Parathyroid adenoma (tissue), 2 donors: ENCODE measurements at regions not wholly inside any gene's neighbourhood (a gene's known extent, or its start where the extent isn't known, plus 50 kb on each side); places are given as distances from the start of the nearest gene placed in this dataset.

Source experiments
- H2AFZ ChIP-seq: fragments of 300-600 bp; sonication (generic); one replicate; pipeline ENCODE4 v1.7.0; 2017; ENCODE audit warnings: antibody characterized with exemption, mild to moderate bottlenecking
- H3K27ac ChIP-seq: fragments of 300-600 bp; sonication (generic); one replicate; pipeline ENCODE4 v1.7.0; 2017
- H3K27me3 ChIP-seq: fragments of 300-600 bp; sonication (generic); one replicate; pipeline ENCODE4 v1.7.0; 2017; ENCODE audit warnings: low read length; ENCODE audit not compliant: control insufficient read depth, insufficient read depth
- H3K36me3 ChIP-seq: fragments of 300-600 bp; sonication (generic); one replicate; pipeline ENCODE4 v1.7.0; 2017; ENCODE audit warnings: low read length; ENCODE audit not compliant: control insufficient read depth, insufficient read depth
- H3K4me1 ChIP-seq: fragments of 300-600 bp; sonication (generic); one replicate; pipeline ENCODE4 v1.7.0; 2017; ENCODE audit warnings: control low read depth
- H3K4me2 ChIP-seq: fragments of 300-600 bp; sonication (generic); one replicate; pipeline ENCODE4 v1.7.0; 2017; ENCODE audit warnings: low read length
- H3K4me3 ChIP-seq: fragments of 300-600 bp; sonication (generic); one replicate; pipeline ENCODE4 v1.7.0; 2017; ENCODE audit warnings: low read depth, low read length
- H3K79me2 ChIP-seq: fragments of 300-600 bp; sonication (generic); one replicate; pipeline ENCODE4 v1.7.0; 2017; ENCODE audit warnings: control low read depth
- H3K9ac ChIP-seq: fragments of 300-600 bp; sonication (generic); one replicate; pipeline ENCODE4 v1.7.0; 2017; ENCODE audit warnings: mild to moderate bottlenecking
- H3K9me3 ChIP-seq: fragments of 300-600 bp; sonication (generic); one replicate; pipeline ENCODE4 v1.7.0; 2017; ENCODE audit warnings: low read length; ENCODE audit not compliant: control insufficient read depth
- CTCF ChIP-seq: fragments of 300-600 bp; sonication (generic); IDR thresholded peaks from one replicate; pipeline ENCODE4 v1.7.0; 2017; ENCODE audit warnings: antibody characterized with exemption, mild to moderate bottlenecking
- donor health status: primary hyperparathyroidism.

- Histone ChIP-seq H3K4me2 (no peak overlapping the region), H3K36me3 (no peaks in the 10 kb centered on the region), H3K79me2 (no peaks in the 10 kb centered on the region), H2AFZ (no peak overlapping the region), H3K4me3 (no peak overlapping the region), H3K9me3 (no peaks in the 10 kb centered on the region), H3K9ac (no peak overlapping the region), H3K27ac (no peak overlapping the region), H3K4me1 (no peaks in the 10 kb centered on the region), H3K27me3 (no peaks in the 10 kb centered on the region)
- TF ChIP-seq CTCF, result no peak
Observed at GRCh38 chr4:181599134-181599533, 644.1 kb upstream of the TENM3 start.

- H3K9ac ChIP-seq, result no peak overlapping the region
- no peaks in the 10 kb centered on the region for H3K79me2 ChIP-seq
- H3K4me2 ChIP-seq, result no peak overlapping the region
- H3K27ac ChIP-seq, result no peak overlapping the region
- no peak overlapping the region for H3K4me3 ChIP-seq
- no peaks in the 10 kb centered on the region for H3K27me3 ChIP-seq
- no peaks in the 10 kb centered on the region for H3K36me3 ChIP-seq
- no peak overlapping the region for H2AFZ ChIP-seq
- no peaks in the 10 kb centered on the region for H3K4me1 ChIP-seq
- TF ChIP-seq CTCF, result no peak
- H3K9me3 ChIP-seq, result no peaks in the 10 kb centered on the region
Observed at GRCh38 chr4:181601103-181601502, 642.1 kb upstream of the TENM3 start.

- Histone ChIP-seq H3K4me3 (no peak overlapping the region), H3K4me1 (no peaks in the 10 kb centered on the region), H2AFZ (no peak overlapping the region), H3K79me2 (no peaks in the 10 kb centered on the region), H3K27ac (no peak overlapping the region), H3K9me3 (no peaks in the 10 kb centered on the region), H3K27me3 (no peaks in the 10 kb centered on the region), H3K4me2 (no peak overlapping the region), H3K9ac (no peak overlapping the region), H3K36me3 (no peaks in the 10 kb centered on the region)
- no peak for TF ChIP-seq CTCF
Observed at GRCh38 chr4:181604546-181604945, 638.7 kb upstream of the TENM3 start.

DNA sequence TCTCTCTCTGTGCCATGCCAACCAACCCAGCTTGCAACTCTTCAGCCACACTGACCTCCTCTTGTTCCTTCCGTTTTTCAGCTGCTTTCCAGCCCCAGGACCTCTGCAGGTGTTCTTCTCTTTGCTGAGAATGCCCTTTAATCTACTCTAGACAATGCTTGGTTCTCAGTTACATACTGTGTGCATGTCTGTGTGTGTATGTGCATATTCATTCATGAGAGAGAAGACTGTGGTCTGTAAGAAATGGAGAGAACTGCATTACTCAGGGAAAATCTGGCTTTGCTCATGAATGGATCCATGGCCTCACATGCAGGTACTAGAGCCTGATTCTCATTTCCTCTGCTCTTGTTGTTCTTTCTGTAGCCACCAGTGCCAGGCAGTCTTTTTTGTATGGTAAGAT, 636.9 kb upstream of the TENM3 start:
- no peak for TF ChIP-seq CTCF
- no peaks in the 10 kb centered on the region for H3K27me3 ChIP-seq
- H3K36me3 ChIP-seq, result no peaks in the 10 kb centered on the region
- H3K9ac ChIP-seq, result no peak overlapping the region
- H3K27ac ChIP-seq, result no peak overlapping the region
- no peaks in the 10 kb centered on the region for H3K79me2 ChIP-seq
- H3K9me3 ChIP-seq, result no peaks in the 10 kb centered on the region
- no peak overlapping the region for H3K4me2 ChIP-seq
- no peaks in the 10 kb centered on the region for H3K4me1 ChIP-seq
- no peak overlapping the region for H2AFZ ChIP-seq
- H3K4me3 ChIP-seq, result no peak overlapping the region

DNA sequence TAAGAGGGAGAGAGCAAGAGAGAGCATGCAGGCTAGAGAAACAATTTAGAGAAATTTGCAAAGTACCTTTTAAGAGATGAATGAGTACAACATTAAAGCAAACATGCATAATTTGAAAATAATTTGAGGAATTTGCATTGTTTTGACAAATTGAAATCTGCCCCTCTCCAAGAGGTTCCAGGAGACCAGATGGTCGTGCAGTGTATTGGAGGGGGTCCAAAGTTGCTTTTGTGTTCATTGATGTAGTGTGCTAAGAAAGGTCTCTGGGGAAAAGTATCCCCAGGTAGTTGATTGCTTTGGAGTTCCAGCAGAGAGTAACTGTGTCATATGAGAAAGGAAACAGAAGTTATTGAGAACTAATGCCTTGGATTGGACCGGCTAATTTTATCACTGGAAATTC, 635.0 kb upstream of the TENM3 start:
- H3K27me3 ChIP-seq, result no peaks in the 10 kb centered on the region

More for the DNA sequence above, 635.0 kb upstream of the TENM3 start:
- Histone ChIP-seq H3K4me1 (no peaks in the 10 kb centered on the region), H3K4me3 (no peak overlapping the region), H3K9me3 (no peaks in the 10 kb centered on the region), H2AFZ (no peak overlapping the region), H3K36me3 (no peaks in the 10 kb centered on the region), H3K4me2 (no peak overlapping the region), H3K27ac (no peak overlapping the region), H3K79me2 (no peaks in the 10 kb centered on the region), H3K9ac (no peak overlapping the region)
- TF ChIP-seq CTCF, result no peak
